Panc1 (cell line): ENCODE measurements at regions not wholly inside any gene's neighbourhood (a gene's known extent, or its start where the extent isn't known, plus 50 kb on each side); places are given as distances from the start of the nearest gene placed in this dataset.

Experiments
- POLR2AphosphoS5 ChIP-seq: IDR thresholded peaks from 2 replicates; pipeline ENCODE4 v1.6.1; 2012; ENCODE audit warnings: mild to moderate bottlenecking, low read depth, low read length, moderate library complexity
- TF ChIP-seq, protein P1 (sequence below): fragments of 450-650 bp; IDR thresholded peaks from 2 replicates; pipeline ENCODE4 v1.5.1; 2017; ENCODE audit warnings: mild to moderate bottlenecking

DNA sequence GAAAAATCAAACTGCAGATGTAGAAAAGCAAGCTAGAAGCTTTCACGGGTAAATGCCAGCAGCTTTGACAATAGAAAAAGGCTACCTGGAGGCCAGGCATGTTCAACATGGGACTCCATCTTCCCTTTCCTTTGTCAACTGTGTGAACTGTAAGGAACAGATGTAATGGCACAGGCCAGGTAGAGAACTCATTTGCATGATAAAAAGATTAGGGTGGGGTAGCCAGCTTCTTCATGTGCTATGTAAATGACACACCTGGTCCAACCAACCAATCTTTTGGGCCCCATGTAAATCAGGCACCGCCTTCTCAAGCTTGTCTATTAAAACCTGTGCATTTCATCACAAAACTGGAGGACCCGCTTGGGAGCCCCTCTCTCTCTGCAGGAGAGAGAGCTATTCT is 686.5 kb upstream of the GOLIM4 start:
- no peak for TF ChIP-seq POLR2AphosphoS5
- TF ChIP-seq, protein P1, sequence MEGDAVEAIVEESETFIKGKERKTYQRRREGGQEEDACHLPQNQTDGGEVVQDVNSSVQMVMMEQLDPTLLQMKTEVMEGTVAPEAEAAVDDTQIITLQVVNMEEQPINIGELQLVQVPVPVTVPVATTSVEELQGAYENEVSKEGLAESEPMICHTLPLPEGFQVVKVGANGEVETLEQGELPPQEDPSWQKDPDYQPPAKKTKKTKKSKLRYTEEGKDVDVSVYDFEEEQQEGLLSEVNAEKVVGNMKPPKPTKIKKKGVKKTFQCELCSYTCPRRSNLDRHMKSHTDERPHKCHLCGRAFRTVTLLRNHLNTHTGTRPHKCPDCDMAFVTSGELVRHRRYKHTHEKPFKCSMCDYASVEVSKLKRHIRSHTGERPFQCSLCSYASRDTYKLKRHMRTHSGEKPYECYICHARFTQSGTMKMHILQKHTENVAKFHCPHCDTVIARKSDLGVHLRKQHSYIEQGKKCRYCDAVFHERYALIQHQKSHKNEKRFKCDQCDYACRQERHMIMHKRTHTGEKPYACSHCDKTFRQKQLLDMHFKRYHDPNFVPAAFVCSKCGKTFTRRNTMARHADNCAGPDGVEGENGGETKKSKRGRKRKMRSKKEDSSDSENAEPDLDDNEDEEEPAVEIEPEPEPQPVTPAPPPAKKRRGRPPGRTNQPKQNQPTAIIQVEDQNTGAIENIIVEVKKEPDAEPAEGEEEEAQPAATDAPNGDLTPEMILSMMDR = peak; percentile 2; the same call in 1 of the 2 replicates
